ENCODE measurements at regions not wholly inside any gene's neighbourhood (a gene's known extent, or its start where the extent isn't known, plus 50 kb on each side); places are given as distances from the start of the nearest gene placed in this dataset.

GRCh38 chrX:117455787-117456186 lies 660.8 kb downstream of the KLHL13 start:
- TF ChIP-seq CTCF (IDR thresholded peaks at IDR 0.05; ENCODE audit: insufficient read depth, low read length) = no peak
- TF ChIP-seq GABPA (IDR thresholded peaks at IDR 0.05; ENCODE audit: low read depth) = no peak
- no peak for TF ChIP-seq POLR2AphosphoS5 (IDR thresholded peaks at IDR 0.05; ENCODE audit: low read depth)

All from HL-60 (cell line).